ENCODE measurements at regions not wholly inside any gene's neighbourhood (a gene's known extent, or its start where the extent isn't known, plus 50 kb on each side); places are given as distances from the start of the nearest gene placed in this dataset.

DNA sequence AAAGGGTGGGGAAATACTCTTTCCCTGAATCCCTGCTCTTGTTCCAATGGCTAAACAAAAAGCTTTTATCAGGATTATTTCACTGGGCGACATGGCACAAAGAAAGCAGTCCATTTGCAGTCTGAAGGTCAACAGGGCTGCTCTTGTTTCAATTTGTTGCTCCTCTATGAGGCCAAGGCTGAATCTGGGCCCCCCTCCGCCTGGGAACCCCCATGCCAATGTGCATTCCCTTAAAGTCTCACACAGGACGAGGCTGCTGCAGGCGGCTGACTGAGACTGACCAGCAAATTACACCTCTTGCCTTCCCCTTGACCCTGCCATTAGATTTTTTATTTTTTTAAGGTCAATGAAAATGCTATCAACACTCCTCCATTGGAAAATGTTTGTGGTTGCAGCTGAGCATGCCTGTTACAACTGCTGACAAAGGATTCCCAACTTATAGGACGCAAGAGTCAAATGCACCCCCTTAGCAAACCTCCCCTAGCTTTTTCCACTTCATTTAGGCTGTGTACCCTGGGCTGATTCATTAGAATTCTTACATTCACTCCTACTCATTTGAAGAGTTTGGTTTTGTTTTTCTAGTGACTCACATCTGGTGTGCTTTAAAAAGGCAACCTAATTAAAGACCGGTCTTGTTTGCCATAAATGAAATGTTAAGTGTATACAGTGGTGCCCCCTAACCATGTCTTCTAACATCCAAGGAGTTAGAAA lies 60.8 kb upstream of the ARHGEF3 start:
- Histone ChIP-seq H3K36me3 (ENCODE audit: insufficient read depth) (no peaks in the 10 kb centered on the region), H3K4me3 (IDR thresholded peaks at IDR 0.05; ENCODE audit: insufficient read depth, low read depth, low read length) (no peak overlapping the region), H3K27me3 (ENCODE audit: insufficient read depth, low read depth) (no peaks in the 10 kb centered on the region), H3K4me1 (ENCODE audit: low read depth, poor library complexity, severe bottlenecking) (no peaks in the 10 kb centered on the region), H3K27ac (no peak overlapping the region), H4K20me1 (ENCODE audit: insufficient read depth) (no peaks in the 10 kb centered on the region), H3K4me2 (no peak overlapping the region), H3K9ac (no peak overlapping the region), H2AFZ (ENCODE audit: low read depth) (no peak overlapping the region), H3K79me2 (ENCODE audit: insufficient read depth, low read depth) (no peaks in the 10 kb centered on the region)
- TF ChIP-seq, protein P1, sequence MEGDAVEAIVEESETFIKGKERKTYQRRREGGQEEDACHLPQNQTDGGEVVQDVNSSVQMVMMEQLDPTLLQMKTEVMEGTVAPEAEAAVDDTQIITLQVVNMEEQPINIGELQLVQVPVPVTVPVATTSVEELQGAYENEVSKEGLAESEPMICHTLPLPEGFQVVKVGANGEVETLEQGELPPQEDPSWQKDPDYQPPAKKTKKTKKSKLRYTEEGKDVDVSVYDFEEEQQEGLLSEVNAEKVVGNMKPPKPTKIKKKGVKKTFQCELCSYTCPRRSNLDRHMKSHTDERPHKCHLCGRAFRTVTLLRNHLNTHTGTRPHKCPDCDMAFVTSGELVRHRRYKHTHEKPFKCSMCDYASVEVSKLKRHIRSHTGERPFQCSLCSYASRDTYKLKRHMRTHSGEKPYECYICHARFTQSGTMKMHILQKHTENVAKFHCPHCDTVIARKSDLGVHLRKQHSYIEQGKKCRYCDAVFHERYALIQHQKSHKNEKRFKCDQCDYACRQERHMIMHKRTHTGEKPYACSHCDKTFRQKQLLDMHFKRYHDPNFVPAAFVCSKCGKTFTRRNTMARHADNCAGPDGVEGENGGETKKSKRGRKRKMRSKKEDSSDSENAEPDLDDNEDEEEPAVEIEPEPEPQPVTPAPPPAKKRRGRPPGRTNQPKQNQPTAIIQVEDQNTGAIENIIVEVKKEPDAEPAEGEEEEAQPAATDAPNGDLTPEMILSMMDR (conservative IDR thresholded peaks at IDR 0.05; ENCODE audit: low read depth, low read length), result no peak

DNA sequence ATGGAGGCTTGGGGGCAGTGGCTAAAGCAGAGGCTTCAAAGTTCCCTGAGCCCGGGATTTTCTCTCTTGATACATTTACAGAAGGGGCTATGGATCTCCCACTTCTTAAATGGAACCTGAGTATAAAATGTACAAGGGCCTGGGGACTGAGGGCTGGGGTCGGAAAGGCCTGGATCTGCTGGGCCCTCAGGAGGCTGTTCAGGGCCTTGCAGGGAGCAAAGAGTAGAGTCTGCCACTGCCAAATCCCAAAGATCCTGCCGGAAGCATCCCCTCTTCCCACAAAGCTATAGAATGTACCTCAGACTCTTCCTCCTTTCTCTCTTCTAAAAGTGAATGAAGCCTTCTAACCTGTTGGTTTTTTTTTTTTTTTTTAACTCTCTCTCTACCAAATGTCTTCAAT lies 59.8 kb upstream of the ARHGEF3 start:
- Histone ChIP-seq H3K4me2 (no peak overlapping the region), H3K27me3 (ENCODE audit: insufficient read depth, low read depth) (no peaks in the 10 kb centered on the region), H3K4me3 (IDR thresholded peaks at IDR 0.05; ENCODE audit: insufficient read depth, low read depth, low read length) (no peak overlapping the region), H3K9ac (no peak overlapping the region), H2AFZ (ENCODE audit: low read depth) (no peak overlapping the region), H4K20me1 (ENCODE audit: insufficient read depth) (no peaks in the 10 kb centered on the region), H3K4me1 (ENCODE audit: low read depth, poor library complexity, severe bottlenecking) (no peaks in the 10 kb centered on the region), H3K79me2 (ENCODE audit: insufficient read depth, low read depth) (no peaks in the 10 kb centered on the region), H3K36me3 (ENCODE audit: insufficient read depth) (no peaks in the 10 kb centered on the region), H3K27ac (no peak overlapping the region)
- TF ChIP-seq, protein P1 (conservative IDR thresholded peaks at IDR 0.05; ENCODE audit: low read depth, low read length), result no peak

DNA sequence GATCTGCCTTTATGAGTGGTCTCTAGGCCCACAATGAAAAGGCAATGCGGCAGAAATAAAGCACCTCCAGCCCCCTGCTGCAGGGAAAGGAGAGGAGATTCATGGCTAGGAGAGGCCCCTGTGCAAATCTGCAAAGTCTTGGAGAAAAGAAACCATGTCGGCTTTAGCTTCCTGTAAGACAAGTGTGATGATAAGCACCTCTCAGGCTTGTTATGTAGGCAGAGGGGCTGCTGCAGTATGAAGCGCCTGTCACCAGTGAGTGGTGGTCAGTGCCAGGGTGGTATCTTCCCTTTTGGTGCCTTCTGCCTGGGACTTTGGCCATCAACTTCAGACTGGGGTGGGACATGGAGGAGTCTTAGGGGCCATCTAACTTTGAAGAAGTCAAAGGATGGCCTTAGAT lies 59.2 kb upstream of the ARHGEF3 start:
- TF ChIP-seq, protein P1 (conservative IDR thresholded peaks at IDR 0.05; ENCODE audit: low read depth, low read length), result no peak
- H3K27ac ChIP-seq, result no peak overlapping the region
- no peaks in the 10 kb centered on the region for H3K36me3 ChIP-seq (ENCODE audit: insufficient read depth)
- H3K79me2 ChIP-seq (ENCODE audit: insufficient read depth, low read depth), result no peaks in the 10 kb centered on the region
- H3K4me2 ChIP-seq, result no peak overlapping the region
- H3K4me3 ChIP-seq (IDR thresholded peaks at IDR 0.05; ENCODE audit: insufficient read depth, low read depth, low read length), result no peak overlapping the region
- H3K27me3 ChIP-seq (ENCODE audit: insufficient read depth, low read depth), result no peaks in the 10 kb centered on the region
- no peaks in the 10 kb centered on the region for H4K20me1 ChIP-seq (ENCODE audit: insufficient read depth)
- H3K4me1 ChIP-seq (ENCODE audit: low read depth, poor library complexity, severe bottlenecking), result no peaks in the 10 kb centered on the region
- H3K9ac ChIP-seq, result no peak overlapping the region
- no peak overlapping the region for H2AFZ ChIP-seq (ENCODE audit: low read depth)

DNA sequence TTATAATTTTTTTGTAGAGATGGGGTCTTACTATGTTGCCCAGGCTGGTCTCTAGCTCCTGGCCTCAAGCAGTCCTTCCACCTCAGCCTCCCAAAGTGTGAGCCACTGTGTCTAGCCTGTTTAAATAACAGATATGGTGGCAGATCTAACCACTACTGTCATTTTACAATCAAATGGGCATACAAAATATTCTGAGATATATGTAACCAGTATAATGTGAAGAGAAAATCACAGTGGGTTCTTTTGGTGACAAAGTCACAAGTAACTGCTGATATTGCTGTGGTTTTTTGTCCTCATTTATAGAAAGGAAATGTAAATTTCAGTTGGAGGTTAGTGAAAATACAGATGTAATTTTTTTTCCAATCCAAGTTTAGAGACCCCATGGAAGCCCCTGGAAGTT lies 58.6 kb upstream of the ARHGEF3 start:
- Histone ChIP-seq H4K20me1 (ENCODE audit: insufficient read depth) (no peaks in the 10 kb centered on the region), H3K27me3 (ENCODE audit: insufficient read depth, low read depth) (no peaks in the 10 kb centered on the region), H3K9ac (no peak overlapping the region), H2AFZ (ENCODE audit: low read depth) (no peak overlapping the region), H3K4me1 (ENCODE audit: low read depth, poor library complexity, severe bottlenecking) (no peaks in the 10 kb centered on the region), H3K4me2 (no peak overlapping the region), H3K27ac (no peak overlapping the region), H3K36me3 (ENCODE audit: insufficient read depth) (no peaks in the 10 kb centered on the region), H3K79me2 (ENCODE audit: insufficient read depth, low read depth) (no peaks in the 10 kb centered on the region), H3K4me3 (IDR thresholded peaks at IDR 0.05; ENCODE audit: insufficient read depth, low read depth, low read length) (no peak overlapping the region)
- TF ChIP-seq, protein P1 (conservative IDR thresholded peaks at IDR 0.05; ENCODE audit: low read depth, low read length), result no peak

Measured in KMS-11 (cell line).